Stomach (tissue), 4 donors: ENCODE measurements at regions not wholly inside any gene's neighbourhood (a gene's known extent, or its start where the extent isn't known, plus 50 kb on each side); places are given as distances from the start of the nearest gene placed in this dataset.

Experiments
- CTCF ChIP-seq, 7 experiments: fragments of 450-650 bp in 4 of 7; fragments of 200-600 bp in 3 of 7; sonication (generic) in 3 of 7; IDR thresholded peaks; one replicate each; pipeline ENCODE4 v1.5.1; 2016 to 2019; ENCODE audit warnings: antibody characterized with exemption in 7 of 7, control low read depth in 2 of 7, mild to moderate bottlenecking in 1 of 7
- EP300 ChIP-seq: sonication (generic); formaldehyde crosslinking; IDR thresholded peaks from one replicate; pipeline ENCODE4 v1.6.1; 2017; ENCODE audit warnings: antibody characterized with exemption
- POLR2A ChIP-seq, 4 donors: fragments of 450-650 bp; IDR thresholded peaks; one replicate each; pipeline ENCODE4 v1.6.1; 2016; ENCODE audit warnings: antibody characterized with exemption in 4 of 4, control low read depth in 2 of 4, mild to moderate bottlenecking in 1 of 4, moderate library complexity in 1 of 4
- POLR2AphosphoS5 ChIP-seq, 3 donors: sonication (generic); formaldehyde crosslinking; IDR thresholded peaks; one replicate each; pipeline ENCODE4 v1.6.1; 2016; ENCODE audit warnings: antibody characterized with exemption in 3 of 3

GRCh38 chr16:17915791-17916190 is 420.7 kb downstream of the NPIPA8 start:
- TF ChIP-seq CTCF (IDR thresholded peaks at IDR 0.05) (no peak), POLR2AphosphoS5 (IDR thresholded peaks at IDR 0.05) (no peak), POLR2A (IDR thresholded peaks at IDR 0.05) (no peak), EP300 (no peak)
